ENCODE measurements at regions not wholly inside any gene's neighbourhood (a gene's known extent, or its start where the extent isn't known, plus 50 kb on each side); places are given as distances from the start of the nearest gene placed in this dataset.

- H3K27me3 ChIP-seq, result no peaks in the 10 kb centered on the region
- 85 to 89% methylated on average over 1 of the region's 1 CpG for WGBS, 2 donors
- TF ChIP-seq CTCF (IDR thresholded peaks at IDR 0.05), result no peak
- no peak for TF ChIP-seq POLR2A (IDR thresholded peaks at IDR 0.05)
- H3K4me3 ChIP-seq, result no peak overlapping the region
- no peak for DNase-seq
- H3K9me3 ChIP-seq, result no peaks in the 10 kb centered on the region
- intact Hi-C loops (cut with DNase I; ENCODE audit: low total_unique reads), result no loop called here
- no peak overlapping the region for H3K27ac ChIP-seq
- H3K36me3 ChIP-seq (ENCODE audit: low read depth, missing control alignments), result no peaks in the 10 kb centered on the region
- H3K4me1 ChIP-seq, result no peaks in the 10 kb centered on the region
Measured at GRCh38 chr10:28948046-28948445, 270.7 kb downstream of the BAMBI start.

DNA sequence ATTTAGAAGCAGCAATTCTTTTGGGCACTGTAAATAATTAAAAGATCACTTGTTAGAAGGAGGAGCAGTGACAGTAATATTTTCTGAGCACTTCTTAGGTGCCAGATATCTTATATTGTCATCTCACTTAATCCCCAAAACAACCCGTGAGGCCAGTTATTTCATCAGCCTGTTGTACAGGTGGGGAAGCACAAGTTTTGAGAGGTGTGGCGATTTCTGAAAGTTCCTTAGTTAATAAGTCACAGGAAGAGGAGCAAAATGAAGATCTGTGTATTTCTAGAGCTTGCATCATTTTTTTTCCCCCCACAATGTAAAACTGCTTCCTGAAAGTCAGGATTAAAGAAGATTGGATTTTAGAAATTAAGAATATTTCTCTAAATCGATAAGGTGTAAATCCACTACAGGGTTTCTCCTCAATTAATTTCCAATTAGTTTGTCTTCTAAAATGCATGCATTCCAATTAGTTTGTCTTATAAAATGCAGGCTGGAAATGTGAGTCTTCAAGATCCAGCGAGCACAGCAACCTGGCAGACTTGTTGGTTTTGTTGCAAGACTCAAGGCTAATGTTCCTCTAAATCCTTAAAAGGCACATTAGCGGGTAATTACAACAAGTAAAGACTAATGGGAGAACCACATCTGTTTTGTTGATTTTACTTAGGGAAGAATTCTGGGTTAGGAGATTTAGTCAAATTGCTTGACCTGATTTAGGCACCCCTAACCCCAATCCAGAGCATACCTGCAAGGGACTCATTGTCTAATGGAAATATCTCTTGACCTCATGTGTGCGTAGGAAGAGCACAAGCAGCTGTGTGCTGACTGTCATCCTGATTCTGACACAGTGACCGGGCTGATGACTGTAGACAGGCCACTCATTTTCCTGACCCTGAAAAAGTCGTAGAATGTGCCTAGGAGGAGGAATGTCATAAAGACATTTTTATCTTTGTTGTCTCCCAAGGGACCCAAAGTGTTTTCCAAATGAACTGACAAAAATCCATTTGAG lies 272.0 kb downstream of the BAMBI start:
- WGBS, 2 donors, result 78% methylated on average over 8 of the region's 8 CpGs
- TF ChIP-seq CTCF (IDR thresholded peaks at IDR 0.05), result no peak
- TF ChIP-seq POLR2A (IDR thresholded peaks at IDR 0.05), result no peak
- no peaks in the 10 kb centered on the region for H3K9me3 ChIP-seq
- no peak overlapping the region for H3K4me3 ChIP-seq
- H3K36me3 ChIP-seq (ENCODE audit: low read depth, missing control alignments), result no peaks in the 10 kb centered on the region
- H3K27ac ChIP-seq, result no peak overlapping the region
- H3K27me3 ChIP-seq, result no peaks in the 10 kb centered on the region
- intact Hi-C loops (cut with DNase I; ENCODE audit: low total_unique reads), result no loop called here
- no peak for DNase-seq
- no peaks in the 10 kb centered on the region for H3K4me1 ChIP-seq

- WGBS, 2 donors, result 88 to 95% methylated on average over 6 of the region's 6 CpGs
- no peak for TF ChIP-seq CTCF (IDR thresholded peaks at IDR 0.05)
- no peak for TF ChIP-seq POLR2A (IDR thresholded peaks at IDR 0.05)
- intact Hi-C loops (cut with DNase I; ENCODE audit: low total_unique reads), result no loop called here
- H3K9me3 ChIP-seq, result no peaks in the 10 kb centered on the region
- H3K4me1 ChIP-seq, result no peaks in the 10 kb centered on the region
- H3K27ac ChIP-seq, result no peak overlapping the region
- no peaks in the 10 kb centered on the region for H3K27me3 ChIP-seq
- no peaks in the 10 kb centered on the region for H3K36me3 ChIP-seq (ENCODE audit: low read depth, missing control alignments)
- no peak for DNase-seq
- no peak overlapping the region for H3K4me3 ChIP-seq
Measured at GRCh38 chr10:28951484-28951883, 274.2 kb downstream of the BAMBI start.

DNA sequence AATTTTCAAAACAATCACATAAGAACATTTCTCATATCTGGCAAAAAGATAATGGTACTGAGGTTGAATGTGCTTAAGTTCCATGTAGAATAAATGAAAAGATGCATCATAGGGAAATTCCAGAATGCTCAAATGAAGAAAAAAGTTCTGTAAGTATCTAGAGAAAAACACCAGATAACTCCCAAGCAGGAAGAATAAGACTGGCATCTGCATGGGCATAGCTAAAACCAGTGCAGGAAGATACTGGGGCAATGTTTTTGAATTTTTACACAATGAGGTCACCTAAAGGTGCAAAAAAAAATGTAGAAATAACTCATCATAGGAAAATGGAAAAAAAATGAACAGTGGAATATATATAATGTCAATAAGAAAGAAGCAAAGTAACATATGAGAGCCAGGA lies 275.2 kb downstream of the BAMBI start:
- H3K4me3 ChIP-seq, result no peak overlapping the region
- H3K36me3 ChIP-seq (ENCODE audit: low read depth, missing control alignments), result no peaks in the 10 kb centered on the region
- H3K4me1 ChIP-seq, result no peaks in the 10 kb centered on the region
- H3K27ac ChIP-seq, result no peak overlapping the region
- intact Hi-C loops (cut with DNase I; ENCODE audit: low total_unique reads), result no loop called here
- DNase-seq, result no peak
- H3K27me3 ChIP-seq, result no peaks in the 10 kb centered on the region
- H3K9me3 ChIP-seq, result no peaks in the 10 kb centered on the region
- no peak for TF ChIP-seq CTCF (IDR thresholded peaks at IDR 0.05)
- no peak for TF ChIP-seq POLR2A (IDR thresholded peaks at IDR 0.05)

DNA sequence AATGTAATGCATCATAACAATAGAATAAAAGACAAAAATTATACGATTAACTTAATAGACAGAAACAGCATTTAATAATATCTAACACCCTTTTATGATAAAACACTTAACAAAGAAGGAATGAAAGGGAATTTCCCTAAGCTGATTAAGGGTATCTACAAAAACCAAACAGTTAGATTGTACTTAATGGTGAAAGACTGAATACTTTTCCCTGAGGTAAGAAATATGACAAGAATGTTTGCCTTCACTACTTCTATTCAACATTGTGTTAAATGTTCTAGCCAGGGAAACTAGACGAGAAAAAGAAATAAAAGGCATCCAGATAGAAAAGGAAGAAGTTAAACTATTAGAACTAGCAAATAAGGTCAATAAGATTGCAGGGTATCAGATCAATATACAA lies 276.9 kb downstream of the BAMBI start:
- intact Hi-C loops (cut with DNase I; ENCODE audit: low total_unique reads), result no loop called here
- 65 to 78% methylated on average over 2 of the region's 2 CpGs for WGBS, 2 donors

More for the DNA sequence above, 276.9 kb downstream of the BAMBI start:
- H3K4me1 ChIP-seq, result no peaks in the 10 kb centered on the region
- TF ChIP-seq CTCF (IDR thresholded peaks at IDR 0.05) (no peak), POLR2A (IDR thresholded peaks at IDR 0.05) (no peak)
- H3K9me3 ChIP-seq, result no peaks in the 10 kb centered on the region
- no peak overlapping the region for H3K4me3 ChIP-seq
- DNase-seq, result no peak
- H3K27ac ChIP-seq, result no peak overlapping the region
- H3K27me3 ChIP-seq, result no peaks in the 10 kb centered on the region
- H3K36me3 ChIP-seq (ENCODE audit: low read depth, missing control alignments), result no peaks in the 10 kb centered on the region
